HPDE6-E6E7 (cell line): ENCODE measurements at regions not wholly inside any gene's neighbourhood (a gene's known extent, or its start where the extent isn't known, plus 50 kb on each side); places are given as distances from the start of the nearest gene placed in this dataset.

Source experiments
- DNase-seq: peaks from one replicate; pipeline ENCODE4 v3.0.0; 2011; ENCODE audit warnings: missing footprints; ENCODE audit errors: extremely low spot score

DNA sequence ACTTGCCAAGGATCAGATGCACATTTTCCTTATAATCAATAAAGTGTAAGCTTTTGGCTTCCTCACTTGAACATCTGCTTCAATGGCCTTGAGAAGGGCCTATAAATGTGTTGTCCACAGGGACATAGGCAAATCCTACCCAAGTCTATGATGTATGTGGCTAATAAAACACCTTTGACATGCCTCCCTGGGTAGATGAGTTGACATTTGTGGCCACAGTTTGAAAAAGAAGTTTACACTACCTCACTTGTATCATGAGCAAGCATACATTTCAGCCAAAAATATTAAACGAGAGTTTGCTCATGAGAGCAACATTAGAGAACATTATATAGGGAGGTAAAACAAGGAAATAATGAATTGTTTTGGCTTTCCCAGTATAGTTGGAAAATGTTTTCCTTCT, 1067.7 kb downstream of the C4orf33 start:
- no peak for DNase-seq

GRCh38 chr4:130165381-130165780, 1069.4 kb downstream of the C4orf33 start:
- no peak for DNase-seq

DNA sequence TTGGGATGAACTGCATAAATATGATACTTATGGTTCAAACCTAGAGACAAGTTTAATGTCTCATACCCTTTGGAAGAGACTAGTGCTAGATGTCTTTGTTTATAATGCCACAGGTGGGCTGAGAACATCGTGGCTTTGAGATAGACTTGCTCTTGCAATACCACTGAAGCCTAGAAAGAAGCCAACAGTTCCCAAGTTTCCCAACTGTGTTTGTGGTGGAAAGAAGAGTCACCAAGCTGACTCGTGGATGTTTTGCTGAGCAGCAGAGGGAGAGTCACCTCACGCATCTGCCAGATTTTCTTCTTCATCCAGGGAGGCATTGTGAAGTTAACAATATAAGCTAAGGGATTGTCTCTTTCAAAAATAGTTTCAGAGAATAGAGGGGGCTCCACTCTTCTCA, 1076.2 kb downstream of the C4orf33 start:
- DNase-seq: no peak

- DNase-seq: no peak
Observed at GRCh38 chr4:130178106-130178505, 1082.2 kb downstream of the C4orf33 start.

DNA sequence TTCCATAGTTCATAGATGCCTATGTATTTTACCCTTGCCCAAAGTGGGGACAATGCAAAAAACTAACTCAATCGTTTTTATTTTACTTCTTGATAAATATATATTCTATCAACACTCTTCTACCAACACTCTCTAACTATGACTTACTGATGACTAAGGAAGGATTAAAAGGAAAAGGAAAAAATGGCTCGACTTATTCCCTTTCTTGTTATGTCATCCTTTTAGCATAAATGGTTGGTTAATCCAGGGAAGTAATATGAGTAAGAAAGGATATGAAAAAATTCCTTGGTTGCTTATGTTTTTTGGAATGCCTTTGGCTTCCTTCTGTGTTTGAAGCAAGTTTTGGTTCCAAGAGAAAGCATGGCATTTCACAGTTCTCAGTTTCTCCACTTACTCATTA, 1087.1 kb downstream of the C4orf33 start:
- no peak for DNase-seq

DNA sequence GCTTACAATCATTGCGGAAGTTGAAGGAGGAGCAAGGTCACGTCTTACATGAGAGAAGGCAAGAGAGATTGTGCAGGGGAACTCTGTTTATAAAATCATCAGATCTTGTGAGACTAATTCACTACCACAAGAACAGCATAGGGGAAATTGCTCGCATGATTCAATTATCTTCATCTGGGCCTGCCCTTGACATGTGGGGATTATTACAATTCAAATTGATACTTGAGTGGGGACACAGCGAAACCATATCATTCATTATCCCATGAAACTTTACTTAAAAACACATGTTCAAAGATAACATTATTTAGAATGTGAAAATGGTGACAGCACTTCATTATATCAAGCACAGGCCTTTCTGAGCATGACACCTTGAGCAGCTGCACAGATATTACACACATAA, 1087.8 kb downstream of the C4orf33 start:
- no peak for DNase-seq

GRCh38 chr4:130185123-130185522, 1089.2 kb downstream of the C4orf33 start:
- DNase-seq: no peak

DNA sequence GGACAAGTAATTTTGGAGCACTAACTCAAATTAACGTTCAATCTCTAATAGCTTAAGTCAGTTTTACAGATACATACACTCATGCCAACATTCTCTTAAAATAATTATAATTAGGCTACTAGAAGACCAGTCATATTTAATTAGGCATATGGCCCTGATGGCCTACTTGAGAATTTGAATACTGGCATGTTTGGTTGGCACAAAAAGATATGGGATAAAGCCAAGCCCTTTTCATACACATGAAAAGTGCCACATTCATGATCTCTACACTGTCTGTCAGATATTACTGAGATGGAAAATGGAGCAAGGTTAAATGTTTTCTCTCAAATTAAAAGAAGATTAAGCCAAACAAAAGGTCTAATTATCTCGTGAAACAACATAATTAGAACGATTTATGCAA, 1091.0 kb downstream of the C4orf33 start:
- no peak for DNase-seq

- DNase-seq: no peak
Observed at GRCh38 chr4:130187587-130187986, 1091.6 kb downstream of the C4orf33 start.

- no peak for DNase-seq
Observed at GRCh38 chr4:130192787-130193186, 1096.8 kb downstream of the C4orf33 start.

- no peak for DNase-seq
Observed at GRCh38 chr4:130197946-130198345, 1102.0 kb downstream of the C4orf33 start.

- no peak for DNase-seq
Observed at GRCh38 chr4:130203571-130203970, 1107.6 kb downstream of the C4orf33 start.

DNA sequence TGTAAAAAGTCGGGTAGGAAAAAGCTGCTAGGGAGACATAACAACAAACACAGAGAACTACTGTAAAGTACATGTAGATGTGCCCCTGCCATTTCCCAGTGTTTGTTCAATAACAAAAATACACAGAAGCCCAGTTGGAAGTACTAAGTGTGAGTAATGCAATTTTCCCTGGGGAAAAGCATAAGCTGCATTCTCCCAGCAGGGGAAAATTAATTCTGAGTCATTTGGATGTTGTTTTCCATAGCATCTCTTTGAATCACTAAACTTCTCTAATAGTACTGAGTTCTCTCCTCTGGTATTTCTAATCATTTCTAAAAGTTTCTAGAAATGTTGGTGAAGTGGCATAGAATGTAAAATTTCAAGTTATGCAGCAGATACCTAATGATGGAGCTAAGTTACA, 1114.9 kb downstream of the C4orf33 start:
- DNase-seq: no peak

DNA sequence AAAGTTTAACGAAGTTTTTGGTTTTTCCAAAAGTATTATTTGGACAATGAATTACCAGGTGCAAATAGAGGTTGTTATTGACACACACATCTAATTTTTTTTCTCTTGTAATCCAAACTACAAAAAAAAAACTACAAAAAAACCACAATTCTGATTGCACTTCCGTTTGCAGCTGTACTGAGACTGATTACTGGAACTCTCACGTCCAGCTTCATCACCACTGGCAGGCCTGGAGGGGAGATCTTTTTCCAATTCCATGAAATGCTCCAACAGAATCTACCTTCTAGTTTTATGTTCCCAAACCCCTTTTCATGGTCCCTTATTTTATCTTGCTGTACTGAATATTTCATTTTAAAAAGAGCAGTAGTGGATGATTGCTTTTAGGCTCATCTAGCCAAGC, 1118.3 kb downstream of the C4orf33 start:
- no peak for DNase-seq

GRCh38 chr4:130233377-130234047, 1137.6 kb downstream of the C4orf33 start:
- no peak for DNase-seq

DNA sequence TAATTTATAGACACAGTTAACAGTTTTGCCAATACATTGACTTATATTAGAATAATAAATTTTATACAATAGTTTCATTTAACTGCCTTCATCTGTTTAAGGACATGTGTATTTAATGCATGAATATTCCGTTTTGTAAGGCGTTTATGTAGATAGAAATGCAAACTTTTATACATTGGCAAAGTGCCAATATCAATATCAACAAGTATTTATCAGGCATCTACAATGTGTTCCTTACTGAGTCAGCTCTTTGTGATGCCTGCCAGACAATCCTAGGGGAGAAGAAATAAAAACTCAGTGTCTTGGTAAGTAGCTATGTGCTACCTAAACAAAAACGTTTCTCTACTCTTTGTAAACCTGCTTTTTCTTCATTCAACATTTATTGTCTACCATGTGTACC, 1142.2 kb downstream of the C4orf33 start:
- DNase-seq: no peak

GRCh38 chr4:130249002-130249401, 1153.0 kb downstream of the C4orf33 start:
- no peak for DNase-seq

GRCh38 chr4:130257271-130257670, 1161.3 kb downstream of the C4orf33 start:
- DNase-seq: peak; percentile 53

DNA sequence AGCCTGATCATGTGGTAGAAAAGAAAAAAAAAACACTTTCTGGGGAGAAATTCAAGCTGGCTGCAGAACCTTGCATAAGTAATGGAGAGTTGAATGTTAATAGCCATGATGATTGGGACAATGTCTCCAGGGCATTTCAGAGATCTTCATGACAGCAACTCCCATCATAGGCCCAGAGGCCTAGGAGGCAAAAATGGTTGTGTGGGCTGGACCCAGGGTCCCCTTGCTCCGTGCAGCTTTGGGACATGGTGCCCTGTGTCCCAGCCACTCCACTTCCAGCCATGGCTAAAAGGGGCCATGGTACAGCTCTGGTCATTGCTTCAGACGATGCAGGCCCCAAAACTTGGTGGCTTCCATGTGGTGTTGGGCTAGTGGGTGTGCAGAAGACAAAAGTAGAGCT, 1170.9 kb downstream of the C4orf33 start:
- no peak for DNase-seq

DNA sequence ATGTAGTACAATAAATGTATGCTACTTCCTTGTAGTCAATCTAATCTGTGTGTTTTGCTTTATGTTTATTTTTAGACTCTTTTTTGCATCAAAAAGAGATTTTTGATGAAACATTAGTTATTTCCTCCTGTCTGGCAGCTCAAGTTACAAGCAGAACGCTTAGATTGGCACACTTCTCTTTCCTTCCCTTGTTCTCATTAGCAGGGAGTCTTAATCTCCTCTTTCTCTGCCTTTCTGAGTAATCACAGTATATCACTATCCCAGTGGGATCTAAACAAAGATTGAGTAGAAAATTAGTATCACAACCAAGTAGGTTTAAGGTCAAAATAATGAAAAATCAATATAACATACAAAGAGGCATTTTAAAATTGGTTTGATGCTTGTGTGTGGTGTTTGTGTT, 1192.6 kb downstream of the C4orf33 start:
- no peak for DNase-seq

- DNase-seq: no peak
Observed at GRCh38 chr4:130293692-130294091, 1197.7 kb downstream of the C4orf33 start.

- no peak for DNase-seq
Observed at GRCh38 chr4:130296448-130296847, 1200.5 kb downstream of the C4orf33 start.

DNA sequence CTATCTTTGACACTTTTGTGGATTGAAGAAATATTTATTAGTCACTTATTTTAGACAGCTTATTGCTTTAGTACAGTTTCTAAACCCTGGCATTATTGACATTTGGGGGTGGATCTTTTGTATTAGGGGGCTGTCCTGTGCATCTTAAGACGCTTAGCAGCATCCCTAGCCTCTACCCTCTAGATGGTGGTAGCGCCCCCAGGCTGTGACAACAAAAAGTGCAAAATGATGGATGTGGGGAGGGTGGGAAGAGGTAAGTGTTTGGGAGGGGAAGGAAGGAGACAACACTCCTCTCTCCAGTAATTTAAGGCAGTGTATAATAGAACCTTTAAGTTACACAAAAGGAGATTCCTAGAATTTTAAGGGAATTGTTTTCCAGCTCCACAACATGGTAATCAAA, 1210.6 kb downstream of the C4orf33 start:
- DNase-seq: no peak

DNA sequence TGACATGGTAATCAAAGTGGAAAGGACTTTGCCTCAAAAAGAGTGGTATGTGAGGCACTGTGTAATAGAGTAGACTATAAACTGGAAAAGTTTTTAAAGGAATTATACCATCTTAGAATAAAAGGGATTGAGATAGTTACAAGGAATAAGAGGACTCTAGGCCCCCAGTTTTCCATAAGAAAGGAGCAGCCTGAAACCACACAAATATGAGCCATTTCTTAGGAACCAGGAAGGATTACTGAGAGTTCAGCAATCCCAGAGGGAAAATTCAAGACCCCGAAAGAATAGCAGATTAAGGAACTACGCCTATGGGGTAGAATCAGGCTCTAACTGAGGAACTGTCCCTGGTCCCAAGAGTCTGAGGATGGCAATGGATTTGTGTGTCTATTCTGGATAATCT, 1213.3 kb downstream of the C4orf33 start:
- DNase-seq: no peak
